Activated T-cell treated with anti-CD3 and anti-CD28 coated beads, Interleukin-2, amount 50 U/mL, for 4 hours (primary cell): ENCODE measurements at regions not wholly inside any gene's neighbourhood (a gene's known extent, or its start where the extent isn't known, plus 50 kb on each side); places are given as distances from the start of the nearest gene placed in this dataset.
"Not testable (repeated sequence)": the region's sequence is repeated elsewhere in the genome, so short reads cannot be mapped to it uniquely, and the experiment has no call there.

ENCODE experiments used
- ATAC-seq, 2 donors: fragments of 200-7000 bp; cut with Tn5 transposase; one replicate each; pipeline ENCODE4 v1.10.0; 2021
- DNase-seq: peaks from one replicate; pipeline ENCODE4 v3.0.0-alpha.2; 2020
- H3K27me3 Mint-ChIP-seq: one replicate; pipeline ENCODE4 v1.8.0; 2021; ENCODE audit warnings: low read depth, mixed read lengths
- H3K36me3 Mint-ChIP-seq: one replicate; pipeline ENCODE4 v1.8.0; 2022; ENCODE audit warnings: mixed read lengths; ENCODE audit not compliant: insufficient read depth
- H3K4me1 Mint-ChIP-seq: one replicate; pipeline ENCODE4 v1.8.0; 2021; ENCODE audit warnings: low read depth, mixed read lengths
- H3K4me3 Mint-ChIP-seq: one replicate; pipeline ENCODE4 v1.8.0; 2021; ENCODE audit warnings: mild to moderate bottlenecking, moderate library complexity, mixed read lengths
- H3K9me3 Mint-ChIP-seq: one replicate; pipeline ENCODE4 v1.8.0; 2021; ENCODE audit warnings: mixed read lengths

DNA sequence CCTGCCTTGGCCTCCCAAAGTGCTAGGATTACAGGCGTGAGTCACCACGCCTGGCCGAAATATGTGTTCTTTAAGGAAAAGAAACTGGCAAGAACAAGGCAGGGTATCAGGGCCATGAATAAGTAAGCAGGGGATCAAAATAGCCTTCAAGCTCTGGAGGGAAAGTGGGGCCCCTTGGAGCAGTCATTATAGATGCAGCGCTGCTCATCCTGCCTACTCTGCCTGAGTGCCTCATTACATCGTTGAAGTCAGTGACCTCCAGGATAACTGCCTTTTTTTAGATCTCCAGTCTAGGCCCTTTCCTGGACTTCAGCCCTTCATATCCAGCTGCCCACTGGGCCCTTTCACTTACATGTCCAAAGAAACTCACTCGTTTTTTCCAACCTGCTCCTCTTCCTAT is 69.8 kb upstream of the PPM1B start:
- Mint-ChIP-seq H3K4me3 (no peak overlapping the region), H3K36me3 (no peaks in the 10 kb centered on the region), H3K27me3 (no peaks in the 10 kb centered on the region), H3K4me1 (peaks cover 3% of the 10 kb centered on the region), H3K9me3 (no peaks in the 10 kb centered on the region)
- ATAC-seq (no peak), DNase-seq (no peak)

DNA sequence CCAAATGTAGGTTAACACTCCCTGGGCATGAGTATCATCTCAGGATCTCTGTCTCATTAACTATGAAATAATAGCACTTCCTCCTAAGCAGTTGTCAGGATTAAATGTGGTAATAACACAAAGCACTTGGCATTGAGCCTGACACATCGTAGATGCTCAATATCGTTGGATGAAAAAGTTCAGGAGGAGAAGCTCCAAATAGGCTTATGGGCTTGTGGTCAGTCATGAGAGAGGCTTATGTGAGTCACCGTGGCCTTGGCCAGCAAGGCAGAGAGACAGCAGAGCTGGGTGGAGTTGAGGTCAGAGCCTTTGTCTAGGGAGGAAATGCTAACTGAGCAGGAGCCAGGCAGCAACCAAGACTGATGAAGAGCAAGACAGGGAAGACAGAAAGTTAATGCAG is 68.3 kb upstream of the PPM1B start:
- H3K36me3 Mint-ChIP-seq = no peaks in the 10 kb centered on the region
- no peaks in the 10 kb centered on the region for H3K27me3 Mint-ChIP-seq
- H3K9me3 Mint-ChIP-seq = no peaks in the 10 kb centered on the region
- H3K4me3 Mint-ChIP-seq = no peak overlapping the region
- peaks cover 3% of the 10 kb centered on the region for H3K4me1 Mint-ChIP-seq
- DNase-seq (no peak), ATAC-seq (no peak)

DNA sequence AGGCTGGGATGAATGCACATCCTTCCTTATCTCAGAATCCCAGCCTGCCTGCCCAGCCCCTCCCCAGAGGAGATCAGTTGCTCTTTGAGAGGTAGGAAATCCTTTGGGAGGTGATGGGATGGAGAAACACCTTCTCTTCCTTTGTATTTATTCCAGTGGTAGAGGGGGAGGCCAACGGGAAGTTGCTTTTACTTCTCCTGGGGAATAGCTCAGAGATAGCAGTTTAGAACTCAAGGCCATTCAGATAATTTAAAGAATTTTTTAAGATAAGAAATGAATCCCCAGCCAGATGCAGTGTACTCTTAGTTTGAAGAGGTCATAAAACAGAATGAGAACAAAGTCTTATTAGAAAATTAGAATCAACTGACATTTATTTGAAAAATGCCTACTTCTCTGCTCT is 67.4 kb upstream of the PPM1B start:
- no peak for DNase-seq
- no peaks in the 10 kb centered on the region for H3K36me3 Mint-ChIP-seq
- no peak overlapping the region for H3K4me3 Mint-ChIP-seq
- H3K27me3 Mint-ChIP-seq = no peaks in the 10 kb centered on the region
- no peaks in the 10 kb centered on the region for H3K9me3 Mint-ChIP-seq
- ATAC-seq = no peak
- H3K4me1 Mint-ChIP-seq = peaks cover 3% of the 10 kb centered on the region

DNA sequence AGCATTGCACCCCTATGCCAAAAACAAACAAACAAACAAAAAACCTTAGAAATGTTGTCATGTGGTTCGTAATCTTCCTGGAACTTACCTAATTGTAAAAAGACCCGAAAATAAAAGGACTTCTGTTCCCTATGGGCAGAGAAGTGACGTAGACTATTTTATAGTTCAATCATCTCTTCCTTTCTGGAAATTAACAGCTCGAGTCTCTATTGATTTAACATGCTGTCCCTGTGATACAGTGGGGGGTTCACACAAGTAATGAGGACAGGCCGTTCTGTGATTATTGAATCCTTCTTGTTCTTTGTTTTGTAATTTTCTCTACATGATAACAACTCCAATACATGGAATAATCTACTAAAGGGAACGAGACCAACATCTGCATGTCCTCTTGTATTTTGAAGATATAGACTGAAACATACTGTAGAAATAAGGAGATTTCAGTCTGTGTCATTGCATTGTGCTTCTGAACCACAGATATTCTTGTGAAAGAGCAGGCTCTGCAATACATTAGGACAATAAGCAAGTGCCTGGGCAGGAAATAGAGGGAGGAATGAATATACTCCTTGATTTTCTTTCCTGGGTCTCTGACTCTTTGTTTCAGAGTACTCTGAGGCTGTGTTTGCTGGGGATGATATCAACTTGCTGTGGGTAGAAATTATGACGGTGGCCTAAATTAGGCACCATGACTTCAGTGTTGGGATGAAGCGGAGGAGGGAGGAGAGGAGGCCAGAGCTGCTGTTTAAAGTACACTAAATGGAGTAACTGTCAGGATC is 65.7 kb upstream of the PPM1B start:
- peaks cover 3% of the 10 kb centered on the region for H3K4me1 Mint-ChIP-seq
- DNase-seq (no peak), ATAC-seq (no peak)
- no peaks in the 10 kb centered on the region for H3K27me3 Mint-ChIP-seq
- H3K4me3 Mint-ChIP-seq = no peak overlapping the region
- no peaks in the 10 kb centered on the region for H3K36me3 Mint-ChIP-seq
- no peaks in the 10 kb centered on the region for H3K9me3 Mint-ChIP-seq

DNA sequence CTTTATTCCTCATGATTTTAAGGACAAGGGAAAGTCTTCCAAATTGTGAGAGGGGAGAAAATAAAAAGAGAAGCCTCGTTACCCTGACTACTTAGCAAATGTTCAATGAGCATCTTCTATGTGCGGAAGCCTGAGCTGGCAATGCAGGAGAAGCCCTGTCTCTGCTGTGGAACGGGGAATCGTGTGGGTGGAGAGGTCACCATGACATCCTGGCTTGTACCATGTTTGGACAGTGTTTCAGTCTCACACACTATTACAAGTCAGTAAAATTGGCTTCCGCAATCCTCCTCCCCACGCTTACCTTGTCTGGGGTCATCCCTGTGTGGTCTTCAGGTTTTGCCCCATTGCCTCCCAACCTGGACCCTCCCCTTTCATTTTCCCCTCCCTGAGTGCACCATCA is 65.0 kb upstream of the PPM1B start:
- Mint-ChIP-seq H3K36me3 (no peaks in the 10 kb centered on the region), H3K9me3 (no peaks in the 10 kb centered on the region), H3K4me1 (peaks cover 3% of the 10 kb centered on the region), H3K27me3 (no peaks in the 10 kb centered on the region), H3K4me3 (no peak overlapping the region)
- no peak for ATAC-seq
- DNase-seq = no peak

DNA sequence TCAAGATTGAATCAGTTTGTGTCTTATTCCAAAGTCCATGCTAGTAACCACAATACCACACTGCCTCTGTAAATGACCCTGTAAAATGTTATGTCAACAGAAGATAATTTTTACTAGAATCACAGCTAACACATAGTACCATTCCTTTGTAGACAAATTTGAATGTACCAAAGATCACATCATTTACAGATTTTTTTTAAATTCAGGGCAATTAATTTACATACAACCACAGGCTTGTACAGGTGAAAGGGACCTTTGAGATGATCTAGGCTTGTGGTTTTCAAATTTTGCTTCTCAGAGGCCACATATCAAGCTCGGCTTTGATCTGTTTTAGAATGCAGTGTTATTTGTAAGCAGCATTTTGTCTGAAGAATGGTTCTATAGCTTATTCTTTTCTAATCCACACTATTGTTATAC is 63.8 kb upstream of the PPM1B start:
- Mint-ChIP-seq H3K27me3 (peaks cover 2% of the 10 kb centered on the region), H3K4me1 (peaks cover 3% of the 10 kb centered on the region), H3K4me3 (no peak overlapping the region), H3K9me3 (no peaks in the 10 kb centered on the region), H3K36me3 (no peaks in the 10 kb centered on the region)
- DNase-seq (no peak), ATAC-seq (no peak)

DNA sequence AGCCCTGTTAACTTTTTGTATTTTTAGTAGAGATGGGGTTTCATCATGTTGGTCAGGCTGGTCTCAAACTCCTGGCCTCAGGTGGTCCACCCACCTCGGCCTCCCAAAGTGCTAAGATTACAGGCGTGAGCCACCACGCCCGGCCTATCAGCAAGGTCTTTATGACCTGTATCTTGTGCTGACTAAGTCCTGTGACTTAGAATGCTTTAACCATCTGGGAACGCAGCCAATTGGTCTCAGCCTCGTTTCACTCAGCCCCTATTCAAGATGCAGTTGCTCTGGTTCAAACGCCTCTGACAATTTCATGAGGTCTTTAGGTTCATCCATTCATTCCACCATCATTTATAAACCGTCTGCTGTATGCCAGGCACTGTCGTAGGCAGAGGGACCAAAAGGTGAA is 62.2 kb upstream of the PPM1B start:
- H3K9me3 Mint-ChIP-seq = not testable (repeated sequence)

DNA sequence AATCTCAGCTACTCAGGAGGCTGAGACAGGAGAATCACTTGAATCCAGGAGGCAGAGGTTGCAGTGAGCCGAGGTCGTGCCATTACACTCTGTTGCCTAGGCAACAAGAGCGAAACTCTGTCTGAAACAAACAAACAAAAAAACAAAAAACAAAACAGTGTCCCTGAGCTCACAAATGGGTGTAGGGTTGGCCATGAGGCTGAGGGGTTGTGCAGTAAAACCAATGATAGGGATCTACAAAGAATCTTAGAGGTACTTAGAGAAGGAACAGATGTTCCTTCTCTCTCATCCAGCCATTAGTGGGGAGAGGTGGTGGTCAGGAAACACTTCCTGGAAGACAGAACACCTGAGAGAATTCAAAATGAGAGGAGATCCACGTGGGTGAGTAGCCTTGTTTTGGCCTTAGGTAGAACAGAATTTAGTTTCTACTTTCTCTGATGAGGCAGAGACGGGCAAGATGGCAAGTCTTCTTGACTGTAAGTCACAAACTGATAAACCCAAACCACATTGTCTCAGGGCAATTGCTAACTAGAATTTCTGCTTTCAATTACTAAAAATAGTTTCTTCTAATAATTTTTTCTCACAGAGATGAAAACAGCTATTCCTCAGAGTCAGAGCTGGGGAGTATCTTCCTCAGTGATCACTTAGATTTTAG is 61.5 kb upstream of the PPM1B start:
- no peak for ATAC-seq
- H3K9me3 Mint-ChIP-seq = no peaks in the 10 kb centered on the region
- H3K36me3 Mint-ChIP-seq = no peaks in the 10 kb centered on the region
- DNase-seq = no peak
- H3K4me3 Mint-ChIP-seq = no peak overlapping the region
- no peaks in the 10 kb centered on the region for H3K4me1 Mint-ChIP-seq
- H3K27me3 Mint-ChIP-seq = peaks cover 2% of the 10 kb centered on the region

More for the DNA sequence above, 62.2 kb upstream of the PPM1B start:
- not testable (repeated sequence) for ATAC-seq, H3K27me3 Mint-ChIP-seq, DNase-seq, H3K36me3 Mint-ChIP-seq, H3K4me3 Mint-ChIP-seq, H3K4me1 Mint-ChIP-seq

DNA sequence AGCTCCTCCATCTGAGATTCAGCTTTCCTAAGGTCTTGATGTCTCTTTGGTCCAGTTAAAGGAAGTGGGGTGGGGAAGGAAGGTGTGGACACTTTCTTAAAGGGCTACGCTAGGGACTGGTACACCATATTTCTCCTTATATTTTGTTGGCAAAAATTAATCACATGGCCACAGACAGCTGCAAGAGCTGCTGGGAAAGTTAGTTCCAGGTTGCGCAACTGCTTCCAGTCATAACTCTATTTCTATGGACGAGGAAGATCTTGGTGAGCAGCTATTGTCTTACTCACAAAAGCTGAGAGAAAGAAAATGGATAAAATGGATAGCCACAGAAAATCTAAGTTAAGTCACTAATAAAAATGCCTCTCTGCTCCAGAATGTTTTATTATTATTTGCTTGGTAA is 60.7 kb upstream of the PPM1B start:
- Mint-ChIP-seq H3K9me3 (no peaks in the 10 kb centered on the region), H3K4me3 (no peak overlapping the region), H3K4me1 (no peaks in the 10 kb centered on the region), H3K36me3 (no peaks in the 10 kb centered on the region), H3K27me3 (peaks cover 2% of the 10 kb centered on the region)
- ATAC-seq (no peak), DNase-seq (no peak)

DNA sequence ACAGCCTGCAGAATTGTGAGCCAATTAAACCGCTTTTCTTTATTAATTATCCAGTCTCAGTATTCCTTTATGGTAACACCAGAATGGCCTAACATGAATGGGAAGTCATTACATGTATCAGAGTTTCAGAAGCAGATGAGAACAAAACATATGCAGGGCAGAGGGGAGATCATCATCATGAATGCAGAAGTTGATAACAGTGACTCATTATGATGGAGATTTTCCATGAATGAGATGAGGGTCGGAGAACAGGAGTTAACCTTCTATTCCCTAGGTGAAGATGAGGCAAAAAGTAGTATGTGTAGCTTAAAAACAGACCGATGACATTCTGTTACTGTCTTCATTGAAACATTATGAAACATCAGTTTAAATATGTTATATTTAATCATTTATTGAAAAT is 59.5 kb upstream of the PPM1B start:
- no peaks in the 10 kb centered on the region for H3K36me3 Mint-ChIP-seq
- no peak for ATAC-seq
- H3K27me3 Mint-ChIP-seq = peaks cover 2% of the 10 kb centered on the region
- no peak overlapping the region for H3K4me3 Mint-ChIP-seq
- H3K4me1 Mint-ChIP-seq = no peaks in the 10 kb centered on the region
- no peaks in the 10 kb centered on the region for H3K9me3 Mint-ChIP-seq
- no peak for DNase-seq

DNA sequence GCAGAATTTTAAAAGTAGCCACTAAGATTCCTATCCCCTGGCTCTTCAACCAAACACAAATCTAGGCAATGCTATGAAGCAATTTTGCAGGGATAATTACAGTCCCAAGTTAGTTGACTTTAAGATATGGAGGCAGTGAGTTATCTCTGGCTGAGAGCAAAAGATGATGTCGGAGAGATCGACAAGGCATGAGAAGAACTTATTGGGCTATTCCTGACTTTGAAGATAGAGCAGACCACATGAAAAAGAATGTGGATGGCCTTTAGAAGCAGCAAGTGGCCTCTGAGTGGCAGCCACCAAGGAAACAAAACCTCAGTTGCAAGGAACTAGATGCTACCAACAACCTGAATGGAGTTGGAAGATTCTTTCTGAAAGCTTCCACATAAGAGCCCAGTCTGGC is 58.2 kb upstream of the PPM1B start:
- Mint-ChIP-seq H3K9me3 (no peaks in the 10 kb centered on the region), H3K27me3 (peaks cover 2% of the 10 kb centered on the region), H3K4me1 (no peaks in the 10 kb centered on the region), H3K4me3 (no peak overlapping the region), H3K36me3 (no peaks in the 10 kb centered on the region)
- DNase-seq (no peak), ATAC-seq (no peak)

DNA sequence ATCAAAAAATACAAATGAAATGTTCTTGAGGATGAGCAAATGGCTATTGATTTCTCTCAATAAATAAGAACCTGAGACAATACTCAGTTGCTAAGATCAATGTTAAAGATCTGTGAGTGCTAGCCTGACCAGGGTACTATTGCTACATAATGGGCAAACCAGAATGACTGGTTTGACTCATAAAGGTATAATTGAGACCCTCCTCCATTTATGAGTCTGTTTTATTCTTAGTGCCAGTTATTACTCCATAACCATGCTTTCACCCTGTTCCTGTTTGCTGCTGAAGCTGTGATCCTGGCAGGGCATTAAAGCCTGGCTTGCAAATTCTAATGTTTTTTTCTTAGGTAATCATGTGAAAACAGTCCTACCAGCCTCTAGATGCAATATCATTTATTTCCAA is 56.6 kb upstream of the PPM1B start:
- H3K4me1 Mint-ChIP-seq = no peaks in the 10 kb centered on the region
- no peaks in the 10 kb centered on the region for H3K36me3 Mint-ChIP-seq
- peaks cover 2% of the 10 kb centered on the region for H3K27me3 Mint-ChIP-seq
- no peak overlapping the region for H3K4me3 Mint-ChIP-seq
- no peaks in the 10 kb centered on the region for H3K9me3 Mint-ChIP-seq
- ATAC-seq (no peak), DNase-seq (no peak)

DNA sequence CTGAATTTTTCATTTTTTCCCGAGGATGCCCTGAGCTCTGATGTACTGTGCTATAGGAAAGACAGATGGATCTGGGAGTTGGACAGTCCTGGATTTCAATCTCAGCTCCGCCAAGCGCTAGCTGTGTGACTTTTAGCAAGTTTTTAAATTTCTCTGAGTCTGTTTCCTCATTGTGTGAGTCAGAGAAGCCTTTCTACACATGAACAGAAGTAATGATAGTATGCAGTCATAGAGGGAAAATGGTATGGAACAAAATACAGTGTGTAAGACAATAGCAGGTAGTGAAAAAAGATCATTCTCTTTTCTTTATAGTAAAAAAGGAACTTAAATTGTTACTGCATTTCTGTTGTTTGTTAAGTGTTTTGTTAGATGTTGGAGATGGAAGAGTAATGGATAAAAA is 52.4 kb upstream of the PPM1B start:
- Mint-ChIP-seq H3K9me3 (no peaks in the 10 kb centered on the region), H3K4me3 (no peak overlapping the region), H3K4me1 (peaks cover 13% of the 10 kb centered on the region), H3K27me3 (no peaks in the 10 kb centered on the region), H3K36me3 (no peaks in the 10 kb centered on the region)
- ATAC-seq (peak; percentile 30 to 41), DNase-seq (no peak)

DNA sequence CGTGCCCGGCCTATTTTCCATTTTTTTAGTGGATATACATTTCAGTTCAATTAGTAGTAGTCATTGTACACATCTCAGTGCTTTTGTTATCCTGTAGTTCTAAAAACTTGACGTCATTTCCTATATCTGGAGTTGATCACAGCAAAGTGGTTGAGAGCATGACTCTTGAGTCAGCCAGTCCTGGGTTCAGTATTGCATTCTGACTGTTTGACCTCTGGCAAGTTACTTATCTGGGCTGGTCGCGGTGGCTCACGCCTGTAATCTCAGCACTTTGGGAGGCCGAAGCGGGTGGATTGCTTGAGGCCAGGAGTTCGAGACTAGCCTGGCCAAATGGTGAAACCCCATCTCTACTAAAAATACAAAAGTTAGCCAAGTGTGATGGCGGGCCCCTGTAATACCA is 50.4 kb upstream of the PPM1B start:
- ATAC-seq (peak; percentile 16 to 27), DNase-seq (no peak)
- Mint-ChIP-seq H3K9me3 (no peaks in the 10 kb centered on the region), H3K27me3 (no peaks in the 10 kb centered on the region), H3K4me1 (peaks cover 18% of the 10 kb centered on the region), H3K36me3 (no peaks in the 10 kb centered on the region), H3K4me3 (no peak overlapping the region)
